Right ventricle myocardium superior (tissue), 1 donor: ENCODE measurements at regions not wholly inside any gene's neighbourhood (a gene's known extent, or its start where the extent isn't known, plus 50 kb on each side); places are given as distances from the start of the nearest gene placed in this dataset.
"Not testable (repeated sequence)": the region's sequence is repeated elsewhere in the genome, so short reads cannot be mapped to it uniquely, and the experiment has no call there.

Experiments
- ATAC-seq: fragments of 200-7000 bp; cut with Tn5 transposase; one replicate; pipeline ENCODE4 v1.9.1; 2020; ENCODE audit warnings: mild to moderate bottlenecking; ENCODE audit not compliant: poor library complexity
- DNase-seq: peaks from one replicate; pipeline ENCODE4 v3.0.0-alpha.2; 2020
- intact Hi-C: fragments of 100-400 bp; cut with DNase I; formaldehyde crosslinking; loops from one replicate; pipeline ENCODE4 v1.11.2; 2022
- donor health status: DM: no; HTN: yes; CAD: no; lungs with severe emphysema.

GRCh38 chr18:22813648-22814328 is 119.3 kb upstream of the RBBP8 start:
- ATAC-seq = no peak
- no peak for DNase-seq
- intact Hi-C loops = no loop called here

- ATAC-seq (no peak), DNase-seq (no peak)
- intact Hi-C loops = no loop called here
These were observed 118.8 kb upstream of the RBBP8 start for GRCh38 chr18:22814329-22814703.

- DNase-seq (no peak), ATAC-seq (no peak)
- intact Hi-C loops = no loop called here
These were observed 116.6 kb upstream of the RBBP8 start for GRCh38 chr18:22816266-22817176.

- ATAC-seq (no peak), DNase-seq (no peak)
- intact Hi-C loops = no loop called here
These were observed 115.3 kb upstream of the RBBP8 start for GRCh38 chr18:22817844-22818243.

- intact Hi-C loops = no loop called here
- ATAC-seq = no peak
- no peak for DNase-seq
These were observed 111.1 kb upstream of the RBBP8 start for GRCh38 chr18:22822024-22822423.

GRCh38 chr18:22822841-22823508 is 110.2 kb upstream of the RBBP8 start:
- ATAC-seq (no peak), DNase-seq (no peak)
- intact Hi-C loops = no loop called here

- no peak for ATAC-seq
- intact Hi-C loops = no loop called here
- DNase-seq = no peak
These were observed 106.4 kb upstream of the RBBP8 start for GRCh38 chr18:22826726-22827125.

GRCh38 chr18:22827216-22827615 is 105.9 kb upstream of the RBBP8 start:
- ATAC-seq = no peak
- no peak for DNase-seq
- intact Hi-C loops = no loop called here

- intact Hi-C loops = no loop called here
- DNase-seq (no peak), ATAC-seq (no peak)
These were observed 105.4 kb upstream of the RBBP8 start for GRCh38 chr18:22827741-22828140.

GRCh38 chr18:22828171-22828570 is 105.0 kb upstream of the RBBP8 start:
- DNase-seq = no peak
- intact Hi-C loops = no loop called here
- no peak for ATAC-seq

- DNase-seq, ATAC-seq, intact Hi-C loops: not testable (repeated sequence)
These were observed 104.5 kb upstream of the RBBP8 start for GRCh38 chr18:22828583-22828982.

GRCh38 chr18:22829781-22830180 is 103.3 kb upstream of the RBBP8 start:
- intact Hi-C loops = no loop called here
- DNase-seq (no peak), ATAC-seq (no peak)

GRCh38 chr18:22830511-22830910 is 102.6 kb upstream of the RBBP8 start:
- ATAC-seq (no peak), DNase-seq (no peak)
- intact Hi-C loops = no loop called here

- DNase-seq (no peak), ATAC-seq (no peak)
- intact Hi-C loops = no loop called here
These were observed 101.7 kb upstream of the RBBP8 start for GRCh38 chr18:22831441-22831904.

GRCh38 chr18:22836932-22837331 is 96.2 kb upstream of the RBBP8 start:
- ATAC-seq (no peak), DNase-seq (no peak)
- intact Hi-C loops = no loop called here

GRCh38 chr18:22838221-22838620 is 94.9 kb upstream of the RBBP8 start:
- intact Hi-C loops = no loop called here

GRCh38 chr18:22838639-22839277 is 94.4 kb upstream of the RBBP8 start:
- intact Hi-C loops = no loop called here
- no peak for ATAC-seq
- DNase-seq = no peak

More at GRCh38 chr18:22838221-22838620, 94.9 kb upstream of the RBBP8 start:
- DNase-seq = no peak
- no peak for ATAC-seq

GRCh38 chr18:22839340-22839821 is 93.7 kb upstream of the RBBP8 start:
- DNase-seq = no peak

GRCh38 chr18:22840606-22841144 is 92.5 kb upstream of the RBBP8 start:
- intact Hi-C loops = no loop called here
- ATAC-seq = no peak
- DNase-seq = no peak

More at GRCh38 chr18:22839340-22839821, 93.7 kb upstream of the RBBP8 start:
- ATAC-seq = no peak
- intact Hi-C loops = no loop called here
